ENCODE measurements at regions not wholly inside any gene's neighbourhood (a gene's known extent, or its start where the extent isn't known, plus 50 kb on each side); places are given as distances from the start of the nearest gene placed in this dataset.
"Not testable (repeated sequence)": the region's sequence is repeated elsewhere in the genome, so short reads cannot be mapped to it uniquely, and the experiment has no call there.

DNA sequence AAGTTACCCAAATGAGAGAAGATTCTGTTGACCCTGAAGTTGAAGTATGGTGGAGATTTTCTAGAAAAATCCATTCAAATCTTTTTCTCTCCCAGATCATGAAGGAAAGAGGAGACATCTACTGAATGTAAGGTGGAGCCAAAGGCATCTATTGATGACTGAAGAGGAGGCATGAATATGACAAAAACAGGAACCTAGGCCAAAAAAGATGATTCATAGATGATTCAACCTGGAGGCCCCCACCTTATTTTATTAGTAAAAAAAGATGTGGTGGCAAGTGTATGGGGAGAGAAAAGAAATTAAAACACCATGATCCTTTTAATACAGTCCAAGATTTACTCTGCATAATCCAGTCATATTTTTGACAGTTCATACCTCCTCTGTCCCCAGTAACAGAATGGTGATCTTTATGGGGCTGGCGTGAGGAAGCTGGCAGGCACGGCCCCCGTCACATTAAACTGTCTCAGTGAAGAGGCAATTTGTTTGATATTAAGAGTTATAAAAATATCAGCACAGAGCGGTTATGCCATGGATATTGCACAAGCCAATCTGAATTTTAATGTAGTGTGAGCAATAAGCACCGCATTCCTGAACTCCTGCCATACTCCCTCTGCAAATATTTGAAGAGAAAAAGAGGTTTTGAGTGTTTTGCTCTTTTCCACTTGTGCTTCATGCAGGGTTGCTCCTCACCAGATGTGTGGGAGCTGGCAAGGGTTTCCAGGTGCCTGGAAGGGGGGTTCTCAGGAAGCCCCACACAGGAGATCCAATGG, 94.4 kb downstream of the TRIM43 start:
- not testable (repeated sequence) for TF ChIP-seq POLR2A (IDR thresholded peaks at IDR 0.05; ENCODE audit: extremely low read depth, insufficient read length); MYC (IDR thresholded peaks at IDR 0.05; ENCODE audit: low read depth, low read length)
- TF ChIP-seq, protein P1, sequence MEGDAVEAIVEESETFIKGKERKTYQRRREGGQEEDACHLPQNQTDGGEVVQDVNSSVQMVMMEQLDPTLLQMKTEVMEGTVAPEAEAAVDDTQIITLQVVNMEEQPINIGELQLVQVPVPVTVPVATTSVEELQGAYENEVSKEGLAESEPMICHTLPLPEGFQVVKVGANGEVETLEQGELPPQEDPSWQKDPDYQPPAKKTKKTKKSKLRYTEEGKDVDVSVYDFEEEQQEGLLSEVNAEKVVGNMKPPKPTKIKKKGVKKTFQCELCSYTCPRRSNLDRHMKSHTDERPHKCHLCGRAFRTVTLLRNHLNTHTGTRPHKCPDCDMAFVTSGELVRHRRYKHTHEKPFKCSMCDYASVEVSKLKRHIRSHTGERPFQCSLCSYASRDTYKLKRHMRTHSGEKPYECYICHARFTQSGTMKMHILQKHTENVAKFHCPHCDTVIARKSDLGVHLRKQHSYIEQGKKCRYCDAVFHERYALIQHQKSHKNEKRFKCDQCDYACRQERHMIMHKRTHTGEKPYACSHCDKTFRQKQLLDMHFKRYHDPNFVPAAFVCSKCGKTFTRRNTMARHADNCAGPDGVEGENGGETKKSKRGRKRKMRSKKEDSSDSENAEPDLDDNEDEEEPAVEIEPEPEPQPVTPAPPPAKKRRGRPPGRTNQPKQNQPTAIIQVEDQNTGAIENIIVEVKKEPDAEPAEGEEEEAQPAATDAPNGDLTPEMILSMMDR (IDR thresholded peaks at IDR 0.05; ENCODE audit: low read depth, low read length) = not testable (repeated sequence)
